GM08714 (cell line): ENCODE measurements at regions not wholly inside any gene's neighbourhood (a gene's known extent, or its start where the extent isn't known, plus 50 kb on each side); places are given as distances from the start of the nearest gene placed in this dataset.

ENCODE experiments used
- H3K4me3 ChIP-seq: fragments of 200-500 bp; sonication (Bioruptor generic); 2 replicates; pipeline ENCODE4 v1.5.1; 2014; ENCODE audit warnings: mild to moderate bottlenecking, low read length, inconsistent platforms
- ZNF274 ChIP-seq: IDR thresholded peaks from 2 replicates; pipeline ENCODE4 v1.6.1; 2012; ENCODE audit warnings: mild to moderate bottlenecking, low read depth, low read length

DNA sequence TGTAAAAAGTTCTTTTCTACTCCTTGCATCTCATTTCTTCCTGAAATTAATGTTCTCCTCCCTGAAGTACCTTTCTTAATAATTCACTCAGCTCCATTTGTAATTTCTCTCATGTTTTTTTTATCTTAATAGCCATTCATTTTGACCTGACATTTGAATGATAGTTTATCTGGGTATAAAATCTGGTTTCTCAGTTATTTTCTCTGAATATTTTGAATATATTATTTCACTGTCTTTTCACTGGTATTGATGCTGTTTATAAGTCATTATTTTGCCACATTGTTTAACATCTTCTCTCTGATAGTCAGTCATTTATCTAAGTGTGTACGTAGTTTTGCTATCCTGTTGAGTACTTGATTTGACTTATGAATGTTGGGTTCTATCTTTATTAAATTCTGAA is 68.8 kb upstream of the ARHGAP18 start:
- no peak for TF ChIP-seq ZNF274
- H3K4me3 ChIP-seq, result no peak overlapping the region

DNA sequence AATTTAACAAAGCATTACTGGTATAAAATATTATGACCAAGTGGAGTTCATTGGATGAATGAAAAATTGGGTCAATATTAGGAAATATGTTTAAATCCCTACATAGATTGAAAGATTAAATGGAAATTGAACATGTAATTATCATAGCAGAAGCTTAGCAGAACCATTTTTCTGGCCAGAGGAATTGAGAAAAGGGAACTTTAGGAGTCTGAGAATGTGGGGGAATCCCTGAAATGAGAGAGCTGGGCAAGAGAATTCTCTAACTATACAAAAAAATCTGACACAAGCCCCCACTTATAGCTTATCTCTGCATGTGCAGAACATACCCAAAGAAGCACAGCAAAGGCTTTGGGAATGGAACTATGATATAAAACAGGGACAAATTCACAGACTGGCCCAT is 67.4 kb upstream of the ARHGAP18 start:
- TF ChIP-seq ZNF274, result no peak
- no peak overlapping the region for H3K4me3 ChIP-seq

- no peak for TF ChIP-seq ZNF274
Measured at GRCh38 chr6:129776542-129777330, 66.8 kb upstream of the ARHGAP18 start.

GRCh38 chr6:129774697-129775447 is 64.9 kb upstream of the ARHGAP18 start:
- no peak for TF ChIP-seq ZNF274
- H3K4me3 ChIP-seq, result no peak overlapping the region

More at GRCh38 chr6:129776542-129777330, 66.8 kb upstream of the ARHGAP18 start:
- H3K4me3 ChIP-seq, result no peak overlapping the region

GRCh38 chr6:129773304-129773703 is 63.3 kb upstream of the ARHGAP18 start:
- no peak overlapping the region for H3K4me3 ChIP-seq
- TF ChIP-seq ZNF274, result no peak

DNA sequence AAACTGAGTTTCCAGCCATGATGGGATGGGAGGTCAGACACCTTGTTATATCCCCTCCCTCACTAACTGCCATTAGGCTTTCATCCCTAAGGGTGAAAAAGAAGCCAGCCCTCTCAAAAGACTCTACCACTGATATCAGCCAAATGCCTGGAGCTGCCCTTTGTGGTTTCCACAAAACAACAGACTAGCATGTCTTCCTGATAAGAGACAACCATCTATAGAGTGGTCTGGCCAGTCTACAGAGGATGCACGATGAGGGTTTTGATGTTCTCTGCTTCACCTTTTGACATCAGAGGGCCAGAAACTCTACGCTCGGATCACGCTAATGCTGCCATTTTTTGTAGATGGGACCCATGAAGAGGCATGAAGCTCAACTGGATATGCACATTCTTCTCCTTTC is 61.7 kb upstream of the ARHGAP18 start:
- no peak for TF ChIP-seq ZNF274
- no peak overlapping the region for H3K4me3 ChIP-seq

DNA sequence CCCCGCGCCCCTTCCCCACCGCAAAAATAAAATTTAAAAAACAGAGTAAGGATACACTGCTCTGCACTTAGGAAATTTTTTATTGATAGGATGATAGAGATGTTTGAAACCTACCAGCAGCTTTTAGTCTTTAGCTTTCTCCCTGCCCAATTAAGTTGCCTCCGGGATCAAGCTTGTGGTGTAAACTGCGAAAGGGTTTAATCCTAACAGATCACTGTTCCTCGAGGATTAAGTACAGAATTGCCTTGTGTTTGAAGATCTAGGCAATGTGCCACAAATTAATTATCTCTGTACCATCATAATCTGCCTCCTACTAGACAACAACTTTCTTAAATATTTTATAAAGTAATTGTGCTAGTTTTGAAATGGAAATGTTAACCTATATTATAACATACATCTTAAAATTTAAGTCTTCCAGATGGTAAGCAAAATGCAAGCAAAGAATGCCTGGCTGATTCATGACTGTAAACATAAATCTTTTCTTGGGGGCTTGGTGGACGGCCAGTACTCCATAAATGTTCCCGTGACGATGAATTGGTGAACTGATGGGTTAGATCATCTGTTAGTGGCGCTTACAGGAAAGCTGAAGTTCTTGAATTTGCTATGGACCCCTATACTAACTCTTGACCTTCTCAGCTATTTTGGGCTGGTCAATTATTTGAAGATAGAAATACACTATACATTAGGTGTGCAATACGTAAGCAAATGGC is 58.0 kb upstream of the ARHGAP18 start:
- TF ChIP-seq ZNF274, result no peak
- H3K4me3 ChIP-seq, result peak overlapping the region; percentile 54; the same call in 1 of the 2 replicates

- no peak for TF ChIP-seq ZNF274
- H3K4me3 ChIP-seq, result peak overlapping the region; percentile 54
Measured at GRCh38 chr6:129766959-129767728, 57.2 kb upstream of the ARHGAP18 start.

DNA sequence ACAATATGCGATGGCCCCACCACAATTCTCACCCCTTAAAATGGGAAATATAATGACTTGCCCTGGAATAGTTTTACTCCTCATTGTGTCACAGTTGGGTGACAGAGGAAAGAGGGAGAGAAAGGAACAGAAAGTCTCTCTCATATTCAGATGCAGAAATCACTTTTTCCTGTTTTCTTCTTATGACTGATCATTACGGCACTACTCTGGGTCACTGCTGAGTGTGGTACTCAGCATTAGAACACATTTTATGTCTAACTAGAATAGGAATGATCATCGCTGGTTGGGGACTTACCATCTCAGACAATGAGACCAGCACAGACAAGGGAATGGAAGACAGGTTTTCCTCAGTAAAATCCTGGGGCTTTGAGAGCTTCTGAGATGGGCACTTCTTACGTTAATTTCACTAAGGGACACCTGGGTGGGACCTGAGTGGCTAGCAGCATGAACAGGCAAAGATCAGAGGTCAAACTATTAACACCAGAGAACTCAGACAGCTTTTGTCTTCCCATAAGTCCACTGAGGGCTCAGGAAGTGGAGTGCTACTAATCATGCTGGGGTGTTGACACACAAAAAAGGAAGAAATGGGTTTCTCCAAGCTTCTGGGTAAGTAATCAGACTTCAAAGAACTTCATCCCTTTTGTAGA is 54.9 kb upstream of the ARHGAP18 start:
- H3K4me3 ChIP-seq, result no peak overlapping the region
- TF ChIP-seq ZNF274, result no peak

DNA sequence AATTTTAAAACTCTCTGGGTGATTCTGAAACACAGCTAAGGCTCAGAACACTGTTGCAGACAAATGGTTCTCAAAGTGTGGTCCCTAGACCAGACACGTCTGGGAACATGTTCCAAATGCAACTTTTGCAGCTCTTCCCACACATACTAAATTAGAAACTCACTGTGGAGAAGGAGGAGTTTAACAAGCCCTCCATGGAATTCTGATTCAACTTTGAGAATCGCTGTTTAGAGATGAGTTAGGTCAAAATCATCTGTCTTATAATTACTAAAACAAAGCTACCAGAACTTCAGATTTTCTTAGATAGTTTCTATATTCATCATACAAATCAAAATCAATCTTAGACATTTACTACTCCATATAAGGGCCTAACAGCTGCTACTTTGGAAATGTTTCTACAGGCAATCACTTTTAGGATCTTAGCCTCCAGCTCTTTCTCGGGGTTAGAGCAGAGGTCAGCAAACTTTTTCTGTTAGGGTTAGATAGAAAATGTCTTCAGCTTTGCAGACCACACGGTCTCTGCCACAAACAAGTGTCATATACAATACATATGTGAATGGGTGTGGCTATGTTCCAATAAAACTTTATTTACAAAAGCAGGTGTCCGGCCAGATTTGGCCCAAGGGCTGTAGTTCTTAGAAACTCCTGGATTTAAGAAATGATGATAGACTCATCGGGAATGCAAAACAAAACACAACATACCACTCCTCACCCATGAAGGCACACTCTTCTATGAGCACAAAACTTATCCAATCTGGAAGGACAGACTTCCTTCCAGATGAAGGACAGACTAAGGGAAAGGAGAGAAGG is 50.0 kb upstream of the ARHGAP18 start:
- H3K4me3 ChIP-seq, result no peak overlapping the region
- no peak for TF ChIP-seq ZNF274
